MM.1S (cell line): ENCODE measurements at regions not wholly inside any gene's neighbourhood (a gene's known extent, or its start where the extent isn't known, plus 50 kb on each side); places are given as distances from the start of the nearest gene placed in this dataset.

Experiments used
- DNase-seq: peaks from one replicate; pipeline ENCODE4 v3.0.0-alpha.2; 2015
- H2AFZ ChIP-seq: fragments of 300-600 bp; sonication (generic); 2 replicates; pipeline ENCODE4 v1.6.0; 2016; ENCODE audit warnings: antibody characterized with exemption, low read length
- H3F3A ChIP-seq: fragments of 300-600 bp; sonication (generic); 2 replicates; pipeline ENCODE4 v1.6.1; 2016; ENCODE audit warnings: mild to moderate bottlenecking, antibody characterized with exemption, low read length, moderate library complexity, mixed read lengths; ENCODE audit not compliant: insufficient read depth
- H3K27ac ChIP-seq: fragments of 300-600 bp; sonication (generic); 2 replicates; pipeline ENCODE4 v1.5.1; 2016; ENCODE audit warnings: mild to moderate bottlenecking, low read length
- H3K27me3 ChIP-seq: fragments of 300-600 bp; sonication (generic); replicated peaks from 2 replicates; pipeline ENCODE4 v1.6.0; 2016; ENCODE audit warnings: low read length; ENCODE audit not compliant: insufficient read depth
- H3K36me3 ChIP-seq: fragments of 300-600 bp; sonication (generic); replicated peaks from 2 replicates; pipeline ENCODE4 v1.6.1; 2016; ENCODE audit warnings: mild to moderate bottlenecking, low read length, mixed read lengths; ENCODE audit not compliant: insufficient read depth
- H3K4me1 ChIP-seq: fragments of 300-600 bp; sonication (generic); 2 replicates; pipeline ENCODE4 v1.6.1; 2016; ENCODE audit warnings: low read length, mixed read lengths
- H3K4me2 ChIP-seq: fragments of 300-600 bp; sonication (generic); 2 replicates; pipeline ENCODE4 v1.6.0; 2016; ENCODE audit warnings: low read depth, low read length
- H3K4me3 ChIP-seq: fragments of 300-600 bp; sonication (generic); 2 replicates; pipeline ENCODE4 v1.5.1; 2016; ENCODE audit warnings: low read length, mixed read lengths
- H3K79me2 ChIP-seq: fragments of 300-600 bp; sonication (generic); 2 replicates; pipeline ENCODE4 v1.6.1; 2016; ENCODE audit warnings: mixed run types, low read length, mixed read lengths
- H3K9ac ChIP-seq: fragments of 300-600 bp; sonication (generic); 2 replicates; pipeline ENCODE4 v1.6.1; 2016; ENCODE audit warnings: low read length, mixed read lengths
- H3K9me2 ChIP-seq: fragments of 300-600 bp; sonication (generic); replicated peaks from 2 replicates; pipeline ENCODE4 v1.6.1; 2016; ENCODE audit warnings: mild to moderate bottlenecking, low read length, mixed read lengths; ENCODE audit not compliant: insufficient read depth
- H3K9me3 ChIP-seq: fragments of 300-600 bp; sonication (generic); replicated peaks from 2 replicates; pipeline ENCODE4 v1.6.1; 2016; ENCODE audit warnings: mild to moderate bottlenecking, low read length, mixed read lengths; ENCODE audit not compliant: insufficient read depth
- H4K20me1 ChIP-seq: fragments of 300-600 bp; sonication (generic); 2 replicates; pipeline ENCODE4 v1.6.1; 2016; ENCODE audit warnings: mild to moderate bottlenecking, low read length, moderate library complexity, mixed read lengths; ENCODE audit not compliant: insufficient read depth
- EZH2 ChIP-seq: fragments of 300-600 bp; sonication (generic); optimal IDR thresholded peaks from 2 replicates; pipeline ENCODE3; 2017; ENCODE audit warnings: low read depth, mild to moderate bottlenecking, antibody characterized with exemption, low read length, mixed read lengths
- EZH2phosphoT487 ChIP-seq: fragments of 300-600 bp; sonication (generic); IDR thresholded peaks from 2 replicates; pipeline ENCODE4 v1.6.1; 2018; ENCODE audit warnings: antibody characterized with exemption, low read length
- TF ChIP-seq, protein P1 (sequence below): fragments of 300-600 bp; sonication (generic); IDR thresholded peaks from 2 replicates; pipeline ENCODE4 v1.5.1; 2016; ENCODE audit warnings: antibody characterized with exemption, low read length, mixed read lengths

DNA sequence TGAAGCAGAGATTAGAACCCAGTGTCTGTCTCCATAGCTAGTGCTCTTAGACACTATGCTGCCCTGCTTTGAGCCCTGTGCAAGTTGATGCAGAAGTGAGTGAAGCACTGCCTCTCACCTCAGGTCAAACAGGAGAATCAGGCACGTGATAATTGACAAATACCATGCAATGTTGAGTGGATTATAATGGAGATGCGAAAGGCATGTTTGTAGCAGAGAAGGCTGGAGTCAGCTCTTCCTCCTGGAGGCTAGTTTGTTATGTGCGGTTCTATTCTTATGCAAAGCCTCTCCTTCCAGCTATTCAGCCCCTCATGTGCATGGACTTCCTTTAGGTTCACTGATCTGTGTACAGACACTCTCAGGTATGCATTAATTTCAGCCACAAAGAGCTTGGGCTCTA is 108.5 kb downstream of the MANEA start:
- Histone ChIP-seq H3K4me1 (peaks cover 9% of the 10 kb centered on the region; the same call in 1 of the 2 replicates), H3K4me3 (no peak overlapping the region), H3K36me3 (no peaks in the 10 kb centered on the region), H3K9ac (no peak overlapping the region), H3K4me2 (no peak overlapping the region), H3K27me3 (no peaks in the 10 kb centered on the region), H3F3A (no peaks in the 10 kb centered on the region), H3K9me2 (no peaks in the 10 kb centered on the region), H3K79me2 (no peaks in the 10 kb centered on the region), H3K9me3 (no peaks in the 10 kb centered on the region), H2AFZ (no peak overlapping the region), H3K27ac (no peak overlapping the region), H4K20me1 (no peaks in the 10 kb centered on the region)
- no peak for TF ChIP-seq EZH2
- TF ChIP-seq EZH2phosphoT487, result no peak
- TF ChIP-seq, protein P1, sequence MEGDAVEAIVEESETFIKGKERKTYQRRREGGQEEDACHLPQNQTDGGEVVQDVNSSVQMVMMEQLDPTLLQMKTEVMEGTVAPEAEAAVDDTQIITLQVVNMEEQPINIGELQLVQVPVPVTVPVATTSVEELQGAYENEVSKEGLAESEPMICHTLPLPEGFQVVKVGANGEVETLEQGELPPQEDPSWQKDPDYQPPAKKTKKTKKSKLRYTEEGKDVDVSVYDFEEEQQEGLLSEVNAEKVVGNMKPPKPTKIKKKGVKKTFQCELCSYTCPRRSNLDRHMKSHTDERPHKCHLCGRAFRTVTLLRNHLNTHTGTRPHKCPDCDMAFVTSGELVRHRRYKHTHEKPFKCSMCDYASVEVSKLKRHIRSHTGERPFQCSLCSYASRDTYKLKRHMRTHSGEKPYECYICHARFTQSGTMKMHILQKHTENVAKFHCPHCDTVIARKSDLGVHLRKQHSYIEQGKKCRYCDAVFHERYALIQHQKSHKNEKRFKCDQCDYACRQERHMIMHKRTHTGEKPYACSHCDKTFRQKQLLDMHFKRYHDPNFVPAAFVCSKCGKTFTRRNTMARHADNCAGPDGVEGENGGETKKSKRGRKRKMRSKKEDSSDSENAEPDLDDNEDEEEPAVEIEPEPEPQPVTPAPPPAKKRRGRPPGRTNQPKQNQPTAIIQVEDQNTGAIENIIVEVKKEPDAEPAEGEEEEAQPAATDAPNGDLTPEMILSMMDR, result no peak
- no peak for DNase-seq

- no peak for TF ChIP-seq EZH2
- no peaks in the 10 kb centered on the region for H3K79me2 ChIP-seq
- no peak for DNase-seq
- H3K4me1 ChIP-seq, result peaks cover 9% of the 10 kb centered on the region; the same call in 1 of the 2 replicates
- H3K9me2 ChIP-seq, result no peaks in the 10 kb centered on the region
- no peak overlapping the region for H3K27ac ChIP-seq
- H3K36me3 ChIP-seq, result no peaks in the 10 kb centered on the region
- H3K9me3 ChIP-seq, result no peaks in the 10 kb centered on the region
- no peak overlapping the region for H3K4me3 ChIP-seq
- H4K20me1 ChIP-seq, result no peaks in the 10 kb centered on the region
- H3K4me2 ChIP-seq, result no peak overlapping the region
- no peaks in the 10 kb centered on the region for H3K27me3 ChIP-seq
- H3K9ac ChIP-seq, result no peak overlapping the region
- no peak overlapping the region for H2AFZ ChIP-seq
- H3F3A ChIP-seq, result no peaks in the 10 kb centered on the region
These were observed 108.9 kb downstream of the MANEA start for GRCh38 chr6:95686272-95686671.

- no peak overlapping the region for H3K27ac ChIP-seq
- no peaks in the 10 kb centered on the region for H3K27me3 ChIP-seq
- H3K9ac ChIP-seq, result no peak overlapping the region
- H3K4me2 ChIP-seq, result no peak overlapping the region
- no peak overlapping the region for H3K4me3 ChIP-seq
- no peaks in the 10 kb centered on the region for H3K9me2 ChIP-seq
- H3K9me3 ChIP-seq, result no peaks in the 10 kb centered on the region
- no peaks in the 10 kb centered on the region for H4K20me1 ChIP-seq
- H3F3A ChIP-seq, result no peaks in the 10 kb centered on the region
- H2AFZ ChIP-seq, result no peak overlapping the region
- no peak for TF ChIP-seq EZH2
- no peaks in the 10 kb centered on the region for H3K79me2 ChIP-seq
- no peak for DNase-seq
- H3K36me3 ChIP-seq, result no peaks in the 10 kb centered on the region
- H3K4me1 ChIP-seq, result peaks cover 9% of the 10 kb centered on the region; the same call in 1 of the 2 replicates
These were observed 109.6 kb downstream of the MANEA start for GRCh38 chr6:95686895-95687294.

DNA sequence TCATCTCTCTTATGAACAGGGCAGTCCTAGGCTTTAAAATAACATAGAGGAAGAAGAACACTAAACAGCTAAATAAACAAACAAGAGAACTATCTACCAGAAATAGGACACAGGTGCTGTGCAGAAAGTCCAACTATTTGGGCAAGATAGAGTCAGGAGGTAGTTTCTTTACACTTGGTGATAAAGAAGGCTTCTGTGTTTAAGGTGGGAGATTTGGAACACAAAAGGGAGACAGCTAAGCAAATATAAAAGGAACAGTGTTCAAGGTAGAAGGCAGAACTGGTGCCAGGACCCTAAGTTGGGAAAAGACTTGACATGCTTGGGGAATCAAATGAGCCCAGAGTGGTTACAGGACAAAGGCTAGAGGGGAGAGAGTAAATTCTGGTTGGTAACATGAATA is 110.5 kb downstream of the MANEA start:
- Histone ChIP-seq H4K20me1 (no peaks in the 10 kb centered on the region), H3K4me3 (no peak overlapping the region), H3K79me2 (no peaks in the 10 kb centered on the region), H3K27me3 (no peaks in the 10 kb centered on the region), H3K36me3 (no peaks in the 10 kb centered on the region), H3K27ac (no peak overlapping the region), H3K9ac (no peak overlapping the region), H3K4me1 (peaks cover 9% of the 10 kb centered on the region; the same call in 1 of the 2 replicates), H3F3A (no peaks in the 10 kb centered on the region), H3K4me2 (no peak overlapping the region), H3K9me3 (no peaks in the 10 kb centered on the region), H2AFZ (no peak overlapping the region), H3K9me2 (no peaks in the 10 kb centered on the region)
- TF ChIP-seq EZH2phosphoT487, result no peak
- no peak for TF ChIP-seq EZH2
- TF ChIP-seq, protein P1, result no peak
- no peak for DNase-seq
